Stimulated activated naive CD4-positive, alpha-beta T cell treated with Interleukin-2 at 50 U/mL for 16 hours (primary cell): ENCODE measurements at regions not wholly inside any gene's neighbourhood (a gene's known extent, or its start where the extent isn't known, plus 50 kb on each side); places are given as distances from the start of the nearest gene placed in this dataset.

Experiments used
- DNase-seq: peaks from one replicate; lab custom pipeline; 2025; lab: John Stamatoyannopoulos, UW

DNA sequence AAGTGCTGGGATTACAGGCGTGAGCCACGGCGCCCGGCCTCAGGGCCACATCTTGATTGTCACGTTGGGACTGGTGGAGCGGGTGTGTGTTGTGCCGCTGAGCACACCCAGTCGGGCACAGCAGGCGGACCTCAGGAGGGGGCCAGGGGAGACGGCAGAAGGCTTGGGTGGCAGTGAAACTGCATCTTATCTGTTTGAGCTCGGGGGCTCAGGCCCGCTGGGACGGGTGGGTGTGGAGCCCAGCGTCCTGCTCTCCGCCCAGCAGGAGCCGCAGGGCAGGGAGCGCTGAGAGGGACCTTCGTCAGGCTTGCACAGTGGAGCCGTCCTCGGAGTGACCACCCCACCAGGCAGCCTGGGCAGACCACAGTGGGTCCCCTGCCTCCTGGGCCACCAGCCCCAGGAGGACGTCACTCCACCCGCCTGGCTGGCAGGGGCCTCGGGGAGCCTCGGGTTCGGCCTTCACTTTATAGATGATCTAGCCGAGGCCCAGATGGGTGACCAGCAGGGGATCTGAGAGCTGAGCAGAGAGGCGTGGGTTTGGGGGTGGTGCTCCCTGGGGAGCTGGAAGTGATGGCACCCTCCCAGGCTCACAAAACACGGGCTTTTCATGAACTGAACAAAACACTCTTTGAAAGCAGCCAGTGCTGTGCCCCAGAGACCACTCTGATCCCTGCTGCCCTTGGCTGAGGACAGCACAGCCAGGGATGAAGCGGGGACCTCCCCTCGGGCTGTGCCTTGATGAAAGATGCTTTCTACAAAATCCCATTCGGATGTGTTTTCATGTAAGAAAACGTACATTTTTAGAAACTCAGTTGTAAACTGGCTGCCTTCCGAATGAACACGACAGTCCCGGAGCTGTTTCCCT is 181.1 kb downstream of the SEC14L1 start:
- DNase-seq, result no peak

DNA sequence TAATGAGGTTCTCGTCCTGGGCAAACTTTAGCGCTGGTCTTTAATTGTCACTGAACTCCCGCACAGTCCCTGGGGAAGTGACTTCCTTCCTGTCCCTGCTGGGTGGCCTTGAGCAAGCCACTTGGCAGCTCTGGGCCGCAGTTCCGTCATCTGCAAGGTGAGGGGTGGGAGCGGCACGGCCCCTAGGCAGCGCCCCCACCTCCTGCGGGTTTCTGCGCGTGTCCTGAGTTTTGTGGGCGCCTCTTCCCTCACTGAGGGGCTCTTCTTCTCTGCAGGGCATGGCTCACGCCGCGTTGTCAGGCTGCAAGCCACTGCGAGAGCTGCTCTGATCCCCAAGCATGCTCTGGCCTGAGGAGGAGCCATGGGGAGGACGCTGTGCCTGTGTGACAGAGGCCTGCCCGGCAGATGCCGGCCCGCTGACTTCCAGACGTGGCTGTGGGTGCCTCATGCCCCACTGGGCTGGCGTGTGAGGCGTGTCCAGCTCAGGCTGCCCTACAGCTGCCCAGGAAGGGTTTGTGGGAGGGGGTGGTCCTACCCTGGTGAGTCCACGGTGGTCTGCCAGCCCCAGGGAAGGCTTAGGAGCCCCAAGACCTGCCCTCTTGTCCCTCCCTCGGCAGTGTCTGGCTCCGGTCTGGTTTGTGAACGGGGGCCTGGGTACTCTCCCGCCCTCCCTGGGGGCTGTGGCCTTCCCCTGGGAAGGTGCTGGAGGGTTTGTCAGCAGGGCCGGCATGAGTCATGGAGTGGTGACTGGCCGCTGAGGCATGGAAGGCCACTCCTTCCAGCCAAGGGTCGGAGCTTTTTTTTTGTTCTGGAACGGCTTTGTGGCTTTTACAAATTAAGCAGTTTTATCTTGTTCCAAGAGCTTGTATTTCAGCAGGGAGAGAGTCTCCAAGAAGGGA is 182.0 kb downstream of the SEC14L1 start:
- no peak for DNase-seq

DNA sequence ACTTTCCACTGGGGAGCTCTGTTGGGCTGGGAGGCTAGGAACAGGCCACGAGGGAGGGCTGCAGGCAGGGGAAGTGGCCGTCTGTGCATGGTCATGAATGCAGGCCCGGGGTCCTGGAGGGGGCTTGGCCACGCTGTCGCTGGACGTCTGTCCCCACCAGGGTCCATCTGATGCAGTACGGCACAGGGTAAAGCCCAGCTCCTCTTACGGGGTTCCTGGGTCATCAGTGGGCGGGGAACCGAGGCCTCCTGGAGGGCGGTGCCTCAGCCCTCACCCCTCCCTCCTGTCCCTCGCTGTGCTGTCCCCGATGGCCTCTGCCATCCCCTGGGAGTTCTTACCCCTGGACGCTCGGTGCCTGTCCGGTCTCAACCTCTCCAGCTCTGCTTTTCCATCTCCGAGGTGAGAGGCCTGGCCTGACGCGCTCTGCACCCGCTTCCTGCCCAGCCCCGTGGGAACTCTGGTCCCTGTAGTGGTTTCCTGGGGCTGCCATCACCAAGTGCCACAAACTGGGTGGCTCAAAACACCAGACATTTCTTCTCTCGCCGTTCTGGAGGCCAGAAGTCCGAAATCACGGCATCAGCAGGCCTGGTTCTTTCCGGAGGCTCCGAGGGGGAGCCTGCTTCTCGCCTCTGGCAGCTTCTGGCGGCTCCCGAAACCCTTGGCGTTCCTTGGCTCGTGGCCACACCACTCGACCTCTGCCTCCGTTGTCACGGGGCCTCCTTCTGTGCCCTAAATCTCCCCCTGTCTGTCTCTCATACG is 182.8 kb downstream of the SEC14L1 start:
- DNase-seq, result no peak

DNA sequence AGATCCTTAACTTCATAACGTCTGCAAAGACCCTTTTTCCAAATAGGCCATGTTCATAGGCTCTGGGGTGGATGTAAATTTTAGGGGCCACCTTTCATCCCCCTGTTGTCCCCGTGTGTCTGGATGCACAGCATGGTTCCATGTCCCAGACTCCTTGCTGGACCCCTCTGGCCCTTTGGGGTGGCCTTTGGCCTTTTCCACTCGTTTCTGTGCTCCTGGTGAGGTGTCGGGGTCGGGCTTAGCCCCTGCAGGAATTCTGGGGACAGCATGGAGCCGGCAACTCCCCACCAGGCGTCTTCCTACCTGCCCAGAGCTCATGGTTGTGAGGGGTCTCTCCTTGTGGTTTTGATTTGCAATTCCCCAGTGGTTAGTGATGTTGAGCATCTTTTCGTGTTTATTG is 183.5 kb downstream of the SEC14L1 start:
- DNase-seq, result no peak

DNA sequence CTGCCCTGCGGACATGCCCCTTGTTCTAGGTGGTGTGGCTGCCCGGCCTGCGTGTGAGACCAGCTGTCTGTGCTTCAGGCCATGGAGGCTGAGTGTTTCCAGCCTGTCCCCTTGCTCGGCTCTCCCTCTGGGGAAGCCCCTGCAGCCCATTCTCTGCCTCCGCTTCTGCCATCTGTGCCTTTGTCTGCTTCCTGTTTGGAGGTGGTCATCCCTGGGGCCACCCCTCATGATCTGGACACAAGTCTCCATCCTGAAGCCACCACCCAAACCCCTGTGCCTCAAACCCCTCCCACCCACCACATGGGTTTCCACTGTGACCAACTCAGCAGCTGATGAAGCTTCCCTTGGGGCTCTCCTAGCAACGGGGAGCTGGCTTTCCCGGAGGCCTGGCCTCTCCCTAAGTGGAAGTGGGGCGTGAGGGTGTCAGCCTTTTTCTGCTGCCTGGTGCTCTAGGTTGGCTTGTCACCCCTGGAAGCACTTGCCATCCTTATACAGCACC is 184.9 kb downstream of the SEC14L1 start:
- DNase-seq, result no peak

DNA sequence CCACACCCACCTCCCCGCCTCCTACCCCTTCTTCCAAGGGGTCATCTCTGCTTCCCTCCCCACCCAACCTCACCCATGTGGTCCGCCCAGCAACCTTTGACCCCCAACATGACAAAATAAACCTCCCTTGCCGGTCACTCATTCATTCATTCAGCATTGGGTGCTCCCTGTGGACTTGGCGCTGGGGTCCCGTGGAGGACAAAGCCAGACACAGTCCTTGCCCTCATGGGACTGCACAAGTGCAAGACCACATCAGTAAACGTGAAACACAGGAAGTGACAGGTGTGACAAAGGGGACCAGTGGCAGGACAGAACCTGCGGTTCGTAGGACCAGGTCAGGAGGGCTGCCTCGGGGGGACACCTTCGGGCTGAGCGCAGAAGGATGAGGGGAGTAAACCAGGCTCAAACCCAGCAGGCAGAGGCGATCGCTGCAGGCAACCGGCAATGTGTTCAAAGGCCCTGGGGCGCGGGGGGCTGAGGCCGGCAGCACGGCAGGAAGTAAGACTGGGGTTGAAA is 185.4 kb downstream of the SEC14L1 start:
- DNase-seq, result no peak

DNA sequence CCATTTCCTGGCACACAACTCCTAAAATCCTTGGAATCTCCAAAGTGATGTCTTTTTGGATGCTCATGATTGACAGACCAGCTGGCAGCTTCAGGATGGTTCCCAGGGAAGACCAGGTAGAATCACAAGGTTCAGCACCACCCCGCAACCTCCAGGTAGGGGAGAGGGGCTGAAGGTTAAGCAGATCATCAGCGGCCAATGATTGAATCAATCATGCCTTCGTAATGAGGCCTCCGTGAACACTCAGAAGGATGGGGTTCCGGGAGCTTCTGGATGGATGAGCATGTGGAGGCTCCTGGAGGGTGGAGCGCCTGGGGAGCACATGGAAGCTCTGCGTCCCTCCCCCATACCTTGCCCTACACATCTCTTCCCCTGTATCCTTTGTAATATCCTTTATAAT is 185.9 kb downstream of the SEC14L1 start:
- DNase-seq, result no peak

DNA sequence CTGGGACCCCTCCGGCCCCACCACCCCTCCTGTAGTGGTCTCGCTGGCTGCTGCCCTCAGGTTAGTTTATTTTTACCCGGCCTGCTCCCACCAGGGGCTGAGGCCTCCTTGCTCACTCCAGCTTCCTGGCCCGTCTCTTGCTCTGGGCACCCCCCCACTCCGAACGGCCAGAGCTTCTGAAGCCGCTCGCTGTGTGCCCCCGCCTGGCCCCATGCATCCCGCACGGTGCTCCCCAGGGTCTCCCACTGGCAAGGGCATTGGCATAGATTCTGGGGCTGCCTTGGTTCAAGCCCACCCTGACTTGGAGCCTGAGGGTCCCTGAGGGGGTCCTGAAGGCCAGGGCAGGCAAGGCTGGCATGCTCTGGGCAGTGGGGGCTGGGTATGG is 186.4 kb downstream of the SEC14L1 start:
- no peak for DNase-seq

DNA sequence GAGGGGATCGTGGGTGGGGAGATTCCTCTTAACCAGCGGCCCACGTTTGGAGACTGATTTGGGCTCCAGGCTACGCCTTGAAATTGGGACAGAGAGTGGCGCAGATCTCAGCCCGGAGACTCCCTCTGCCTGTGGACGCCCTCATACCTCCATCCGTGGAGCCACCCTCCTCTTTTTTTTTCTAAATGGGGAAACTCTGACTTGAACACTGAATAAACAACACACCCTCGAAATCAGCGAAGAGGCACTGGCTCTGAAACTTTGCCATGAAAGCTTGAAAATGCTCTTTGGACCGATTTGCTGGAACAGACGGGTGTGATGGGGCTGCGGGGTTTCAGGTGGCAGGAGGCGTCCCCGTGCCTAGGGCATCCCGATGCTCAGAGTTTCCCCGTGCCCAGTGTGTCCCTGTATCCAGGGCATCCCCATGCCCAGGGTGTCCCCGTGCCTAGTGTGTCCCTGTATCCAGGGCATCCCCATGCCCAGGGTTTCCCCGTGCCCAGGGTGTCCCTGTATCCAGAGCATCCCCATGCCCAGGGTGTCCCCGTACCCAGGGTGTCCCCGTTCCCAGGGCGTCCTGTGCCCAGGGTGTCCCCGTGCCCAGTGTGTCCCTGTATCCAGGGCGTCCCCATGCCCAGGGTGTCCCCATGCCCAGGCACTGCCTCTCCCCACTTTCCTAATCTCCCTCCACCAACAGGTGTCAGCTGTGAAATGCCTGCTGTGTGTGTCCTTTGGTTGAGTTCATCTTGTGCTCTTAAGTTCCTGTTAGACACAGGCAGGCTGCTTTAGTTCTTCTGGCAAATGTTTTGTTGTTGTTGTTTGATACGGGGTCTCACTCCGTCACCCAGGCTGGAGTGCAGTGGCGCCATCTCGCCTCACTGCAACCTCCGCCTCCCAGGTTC is 187.0 kb downstream of the SEC14L1 start:
- no peak for DNase-seq

DNA sequence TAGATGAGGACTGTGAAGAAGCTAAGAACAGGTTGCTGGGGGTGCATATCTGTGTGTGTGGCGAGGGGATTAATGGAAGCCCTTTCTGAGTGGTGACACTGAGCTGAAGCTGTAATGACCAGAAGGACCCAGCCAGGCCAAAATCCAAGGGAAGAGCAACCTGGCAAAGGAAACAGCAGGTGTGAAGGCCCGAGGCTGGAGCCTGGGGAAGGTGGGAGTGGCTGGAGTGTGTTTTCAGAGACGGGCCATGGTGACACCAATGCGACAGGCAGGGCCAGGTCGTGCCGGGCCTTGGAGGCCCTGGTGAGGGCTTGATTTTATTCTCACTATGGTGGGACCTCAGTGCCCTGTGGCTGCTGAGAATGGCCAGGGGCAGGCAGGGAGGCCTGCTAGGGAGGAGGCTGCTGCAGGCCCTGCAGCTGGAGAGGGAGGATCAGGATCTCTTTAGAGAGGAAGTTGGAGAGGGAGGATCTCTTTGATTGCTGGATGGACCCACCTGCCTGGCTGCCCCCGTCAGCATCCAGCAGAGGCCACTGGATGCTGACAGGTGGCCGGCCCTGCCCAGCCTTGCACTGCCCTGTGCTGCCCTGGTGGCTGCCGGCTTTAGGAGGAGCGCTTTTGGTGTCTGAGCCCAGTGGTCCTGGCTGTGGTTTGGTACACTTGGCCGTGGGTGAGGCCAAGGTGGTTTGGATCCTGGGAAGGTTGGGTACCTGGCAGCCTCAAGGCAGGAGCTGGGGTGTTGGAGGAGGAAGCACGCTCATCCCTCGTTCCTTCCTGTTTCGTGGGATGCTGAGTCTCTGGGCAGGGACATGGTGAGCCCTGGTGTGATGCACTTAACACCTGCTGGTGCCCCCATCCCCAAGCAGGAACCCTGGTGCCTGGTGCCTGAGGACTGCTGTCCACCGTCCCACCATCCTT is 188.3 kb downstream of the SEC14L1 start:
- no peak for DNase-seq

DNA sequence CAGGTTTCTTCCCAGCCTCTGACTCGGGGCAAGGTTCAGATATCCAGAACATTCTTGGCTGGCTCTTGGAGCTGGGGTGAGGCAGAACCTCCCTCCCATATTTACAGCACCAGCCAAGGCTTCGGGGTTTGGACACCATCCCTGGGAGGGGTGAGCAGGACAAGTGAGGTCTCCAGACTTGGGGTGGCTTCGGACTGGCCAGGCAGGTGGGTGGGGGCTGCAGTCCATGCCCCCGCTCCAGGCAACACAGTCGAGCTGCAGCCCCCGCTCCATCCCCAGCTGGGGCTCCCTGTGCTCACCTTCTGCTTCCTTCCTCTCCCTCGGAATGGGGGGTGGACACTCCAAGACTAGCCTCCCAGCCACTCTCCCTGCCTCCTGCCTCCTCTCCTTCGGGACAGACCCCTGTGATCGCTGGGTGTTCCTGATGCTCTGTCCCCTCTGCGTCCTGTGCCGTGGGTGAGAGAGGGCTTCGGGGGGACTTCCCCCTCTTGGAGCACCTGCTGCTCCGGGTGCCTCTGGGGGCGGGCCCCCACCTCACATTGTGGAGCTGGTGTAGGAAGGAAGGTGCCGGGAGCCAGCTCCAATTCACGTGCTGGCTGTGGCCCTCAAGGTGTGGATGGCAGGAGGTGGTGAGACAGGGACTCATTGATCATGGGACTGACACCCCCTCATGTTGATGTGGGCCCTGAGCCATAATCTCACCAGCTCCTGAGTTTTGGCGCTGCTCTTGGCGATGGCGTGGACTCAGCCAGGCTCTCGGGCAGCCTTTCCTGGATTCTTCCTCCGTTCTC is 189.2 kb downstream of the SEC14L1 start:
- DNase-seq, result no peak

DNA sequence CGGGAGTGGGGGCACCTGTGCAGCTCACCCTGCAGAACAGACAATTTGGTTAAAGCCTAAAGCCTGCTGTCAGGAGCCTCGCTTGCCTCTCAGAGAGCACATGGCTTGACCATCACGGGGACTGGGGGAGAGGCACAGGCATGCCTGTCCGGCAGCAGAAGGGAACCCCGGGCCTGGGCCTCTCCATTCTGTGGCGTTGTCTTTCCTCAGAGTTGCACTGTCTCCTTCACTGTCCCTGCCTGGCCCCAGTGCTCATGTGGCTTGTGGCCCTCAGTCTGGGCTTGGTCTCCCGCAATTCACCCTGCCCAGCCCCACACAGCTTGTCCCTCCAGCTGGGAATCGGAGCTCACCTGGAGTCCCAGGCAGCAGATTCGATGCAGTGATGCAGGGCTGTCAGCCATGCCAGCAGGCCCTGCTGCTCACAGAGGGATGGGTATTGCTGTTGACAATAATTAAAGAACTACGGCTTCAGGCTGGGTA is 189.9 kb downstream of the SEC14L1 start:
- DNase-seq, result no peak

DNA sequence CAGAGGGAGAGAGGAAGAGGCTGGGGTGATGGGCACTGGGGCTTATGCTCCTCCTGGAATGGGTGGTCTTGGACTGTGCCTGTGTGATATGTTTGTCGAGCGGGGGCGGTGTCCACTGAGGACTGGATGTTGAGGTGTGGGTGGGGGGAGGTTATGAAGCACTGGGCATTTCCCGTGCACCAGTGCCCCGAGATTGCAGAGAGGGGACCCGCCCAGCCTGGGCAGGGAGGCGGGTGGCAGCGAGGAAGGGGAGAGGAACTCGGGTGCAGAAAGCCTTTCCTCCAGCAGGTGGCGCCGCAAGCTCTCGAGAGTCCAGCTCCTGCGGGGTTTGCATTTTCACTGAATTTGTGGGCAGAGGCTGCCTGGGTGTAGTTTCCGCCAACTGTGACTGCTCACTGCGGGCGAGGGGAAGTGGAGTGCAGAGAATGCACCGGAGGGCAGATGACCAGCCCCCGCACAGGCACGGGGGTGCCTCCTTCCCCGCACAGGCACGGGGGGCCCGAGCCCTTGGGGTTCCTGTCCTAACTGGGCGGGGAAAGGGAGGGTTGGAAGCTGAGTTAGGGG is 190.6 kb downstream of the SEC14L1 start:
- peak; percentile 91 for DNase-seq

DNA sequence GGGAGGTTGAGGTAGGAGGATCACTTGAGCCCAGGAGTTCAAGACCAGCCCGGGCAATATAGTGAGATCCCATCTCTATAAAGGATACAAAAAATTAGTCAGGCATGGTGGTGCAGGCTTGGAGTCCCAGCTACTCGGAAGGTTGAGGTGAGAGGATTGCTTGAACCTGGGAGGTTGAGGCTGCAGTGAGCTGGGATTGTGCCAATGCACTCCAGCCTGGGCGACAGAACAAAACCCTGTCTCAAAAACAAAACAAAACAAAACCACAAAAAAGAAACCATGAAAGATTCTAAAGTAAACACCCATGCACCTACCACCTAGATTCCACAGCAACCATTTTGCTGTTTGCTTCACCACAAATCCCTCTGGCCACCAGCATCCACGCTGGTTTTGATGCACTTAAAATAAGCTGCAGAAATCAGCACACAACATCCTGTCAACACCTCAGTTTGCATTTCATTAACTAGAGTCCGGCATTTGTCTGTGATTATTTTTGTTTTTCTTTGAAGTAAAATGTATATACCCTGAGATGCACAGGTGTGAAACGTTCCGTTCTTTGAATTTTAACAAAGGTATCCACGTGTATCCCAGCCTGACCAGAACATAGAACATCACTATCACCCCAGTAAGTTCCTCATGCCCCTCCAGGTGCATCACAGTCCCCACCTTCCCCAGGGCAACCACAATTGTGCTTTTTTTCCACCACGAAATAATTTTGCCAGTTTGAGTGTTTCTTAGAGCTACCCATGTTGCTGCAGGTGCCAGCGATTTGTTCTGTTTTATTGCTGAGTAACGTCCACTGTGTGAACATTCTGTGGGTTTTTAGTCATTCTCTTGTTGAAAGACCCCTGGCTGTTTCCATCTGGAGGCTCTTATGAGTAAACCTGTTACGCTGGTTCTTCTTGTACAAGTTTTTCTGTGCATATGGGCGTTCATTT is 191.5 kb downstream of the SEC14L1 start:
- DNase-seq, result peak; percentile 24

DNA sequence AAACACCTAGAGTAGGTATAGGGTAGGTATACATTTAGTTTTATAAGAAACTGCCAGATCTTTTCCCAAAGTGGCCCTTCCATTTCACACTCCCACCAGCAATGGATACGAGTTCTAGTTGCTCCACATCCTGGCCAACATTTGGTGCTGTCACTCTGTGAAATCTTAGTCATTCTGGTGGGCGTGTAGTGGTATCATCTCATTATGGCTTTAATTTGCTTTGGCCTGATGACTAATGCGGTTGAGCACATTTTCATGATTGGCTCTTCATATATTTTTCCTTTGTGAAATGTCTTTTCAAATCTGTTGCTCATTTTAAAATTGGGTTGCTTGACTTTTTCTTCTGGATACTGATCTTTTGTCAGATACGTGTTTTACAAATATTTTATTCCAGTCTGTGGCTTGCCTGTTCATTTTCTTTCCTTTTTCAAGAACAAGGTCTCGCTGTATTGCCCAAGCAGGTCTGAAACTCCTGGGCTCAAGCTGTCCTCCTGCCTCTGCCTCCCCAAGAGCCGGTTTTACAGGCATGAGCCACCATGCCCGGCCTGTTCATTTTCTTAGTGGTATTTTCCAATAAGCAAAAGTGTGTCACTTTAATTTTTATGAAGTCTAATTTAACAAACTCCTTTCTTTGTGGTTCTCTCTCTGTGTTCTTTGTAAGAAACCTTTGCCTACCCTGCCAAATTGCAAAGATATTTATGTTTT is 192.4 kb downstream of the SEC14L1 start:
- DNase-seq, result peak; percentile 46

DNA sequence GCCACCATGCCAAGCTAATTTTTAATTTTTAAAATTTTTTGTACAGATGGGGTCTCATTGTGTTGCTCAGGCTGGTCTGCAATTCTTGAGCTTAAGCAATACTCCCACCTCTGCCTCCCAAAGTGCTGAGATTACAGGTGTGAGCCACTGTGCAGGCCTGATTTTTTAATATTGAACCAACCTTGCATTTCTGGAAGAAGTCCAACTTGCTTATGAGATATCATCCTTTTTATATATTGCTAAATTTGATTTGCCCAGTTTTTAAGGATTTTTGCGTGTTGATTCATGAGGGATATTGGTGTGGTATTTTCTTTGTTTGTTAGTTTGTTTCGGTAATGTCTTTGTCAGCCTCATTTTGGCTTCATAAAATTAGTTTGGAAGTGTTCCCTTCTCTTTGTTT is 196.4 kb downstream of the SEC14L1 start:
- DNase-seq, result no peak

DNA sequence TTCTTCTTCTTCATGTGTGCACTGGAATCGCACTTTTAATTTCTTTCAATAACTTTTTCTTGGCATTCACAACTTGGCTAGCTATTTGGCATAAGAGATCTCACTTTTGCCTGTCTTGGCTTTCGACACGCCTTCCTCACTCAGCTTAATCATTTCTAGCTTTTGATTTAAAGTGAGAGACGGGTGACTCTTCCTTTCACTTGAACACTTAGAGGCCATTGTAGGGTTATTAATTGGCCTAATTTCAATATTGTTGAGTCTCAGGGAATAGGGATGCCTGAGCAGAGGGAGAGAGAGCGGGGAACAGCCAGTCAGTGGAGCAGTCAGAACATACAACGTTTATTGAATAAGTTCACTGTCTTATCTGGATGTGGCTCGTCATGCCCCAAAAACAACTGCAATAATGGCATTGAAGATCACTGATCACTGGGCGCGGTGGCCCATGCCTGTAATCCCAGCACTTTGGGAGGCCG is 200.3 kb downstream of the SEC14L1 start:
- no peak for DNase-seq
